Breast epithelium (tissue), 4 donors: ENCODE measurements at regions not wholly inside any gene's neighbourhood (a gene's known extent, or its start where the extent isn't known, plus 50 kb on each side); places are given as distances from the start of the nearest gene placed in this dataset.

Experiments
- DNase-seq, 2 donors: peaks; one replicate each; pipeline ENCODE4 v3.0.0-alpha.2; 2019; ENCODE audit warnings: low spot score in 2 of 2
- H3K27ac ChIP-seq, 2 donors: fragments of 200-600 bp; sonication (generic) in 1 of 2; one replicate each; pipeline ENCODE4 v1.5.1; 2016 to 2019; ENCODE audit warnings: mild to moderate bottlenecking in 1 of 2
- H3K27me3 ChIP-seq, 2 donors: fragments of 200-600 bp; sonication (generic) in 1 of 2; one replicate each; pipeline versions ENCODE4 v1.5.1 to v1.6.0; 2017 to 2019; ENCODE audit warnings: control low read depth in 1 of 2, mild to moderate bottlenecking in 1 of 2
- H3K36me3 ChIP-seq: fragments of 200-600 bp; one replicate; pipeline ENCODE4 v1.5.1; 2019
- H3K4me1 ChIP-seq, 2 donors: fragments of 200-600 bp; sonication (generic); one replicate each; pipeline ENCODE4 v1.5.1; 2016 to 2019; ENCODE audit warnings: control low read depth in 1 of 2
- H3K4me3 ChIP-seq, 3 donors: fragments of 200-600 bp; sonication (generic); 1 replicate in 2 of 3; 2 replicates in 1 of 3; pipeline ENCODE4 v1.5.1; 2016 to 2019; ENCODE audit warnings: mild to moderate bottlenecking in 3 of 3, moderate library complexity in 2 of 3
- H3K9me3 ChIP-seq, 2 donors: fragments of 200-600 bp; sonication (generic) in 1 of 2; one replicate each; pipeline ENCODE4 v1.5.1; 2016 to 2019; ENCODE audit warnings: control low read depth in 1 of 2
- CTCF ChIP-seq, 3 donors: fragments of 450-650 bp; IDR thresholded peaks; one replicate each; pipeline ENCODE4 v1.5.1; 2016 to 2017; ENCODE audit warnings: antibody characterized with exemption in 3 of 3, mild to moderate bottlenecking in 3 of 3, moderate library complexity in 3 of 3
- POLR2A ChIP-seq: fragments of 450-650 bp; IDR thresholded peaks from one replicate; pipeline ENCODE4 v1.6.1; 2016; ENCODE audit warnings: antibody characterized with exemption, mild to moderate bottlenecking, moderate library complexity
- POLR2AphosphoS5 ChIP-seq, 3 donors: sonication (generic); formaldehyde crosslinking; IDR thresholded peaks; one replicate each; pipeline ENCODE4 v1.6.1; 2017; ENCODE audit warnings: antibody characterized with exemption in 3 of 3
- intact Hi-C: fragments of 100-400 bp; cut with DNase I; formaldehyde crosslinking; loops from one replicate; pipeline ENCODE4 v1.15.1; 2023; ENCODE audit warnings: low total_unique reads

GRCh38 chr12:126030573-126030972 is 965.3 kb downstream of the AACS start:
- Histone ChIP-seq H3K36me3 (no peaks in the 10 kb centered on the region), H3K4me3 (no peak overlapping the region), H3K27ac (no peak overlapping the region), H3K4me1 (no peaks in the 10 kb centered on the region), H3K27me3 (no peaks in the 10 kb centered on the region), H3K9me3 (no peaks in the 10 kb centered on the region)
- DNase-seq, result no peak
- TF ChIP-seq POLR2AphosphoS5 (IDR thresholded peaks at IDR 0.05), result no peak
- no peak for TF ChIP-seq POLR2A
- no peak for TF ChIP-seq CTCF (IDR thresholded peaks at IDR 0.05)
- intact Hi-C loops, result no loop called here

- no peak for TF ChIP-seq POLR2A
- no peak for TF ChIP-seq CTCF (IDR thresholded peaks at IDR 0.05)
- no peak for TF ChIP-seq POLR2AphosphoS5 (IDR thresholded peaks at IDR 0.05)
- intact Hi-C loops, result no loop called here
Measured at GRCh38 chr12:126033751-126034150, 968.5 kb downstream of the AACS start.

GRCh38 chr12:126036348-126036747 is 971.1 kb downstream of the AACS start:
- Histone ChIP-seq H3K27ac (no peak overlapping the region), H3K27me3 (no peaks in the 10 kb centered on the region), H3K4me1 (no peaks in the 10 kb centered on the region), H3K36me3 (no peaks in the 10 kb centered on the region), H3K9me3 (no peaks in the 10 kb centered on the region), H3K4me3 (no peak overlapping the region)
- no peak for DNase-seq
- intact Hi-C loops, result no loop called here
- no peak for TF ChIP-seq POLR2AphosphoS5 (IDR thresholded peaks at IDR 0.05)
- TF ChIP-seq POLR2A, result no peak
- TF ChIP-seq CTCF (IDR thresholded peaks at IDR 0.05), result no peak

More at GRCh38 chr12:126033751-126034150, 968.5 kb downstream of the AACS start:
- no peaks in the 10 kb centered on the region for H3K4me1 ChIP-seq
- H3K9me3 ChIP-seq, result no peaks in the 10 kb centered on the region
- no peaks in the 10 kb centered on the region for H3K27me3 ChIP-seq
- H3K4me3 ChIP-seq, result no peak overlapping the region
- no peak for DNase-seq
- no peaks in the 10 kb centered on the region for H3K36me3 ChIP-seq
- H3K27ac ChIP-seq, result no peak overlapping the region

- DNase-seq, result no peak
- Histone ChIP-seq H3K27me3 (peaks cover 0 to 3% of the 10 kb centered on the region in 2 donors), H3K4me1 (no peaks in the 10 kb centered on the region), H3K36me3 (no peaks in the 10 kb centered on the region), H3K27ac (no peak overlapping the region), H3K9me3 (no peaks in the 10 kb centered on the region), H3K4me3 (no peak overlapping the region)
- TF ChIP-seq POLR2A (no peak), POLR2AphosphoS5 (IDR thresholded peaks at IDR 0.05) (no peak), CTCF (IDR thresholded peaks at IDR 0.05) (no peak)
- intact Hi-C loops, result no loop called here
Measured at GRCh38 chr12:126038434-126038833, 973.2 kb downstream of the AACS start.

GRCh38 chr12:126040307-126040706 is 975.1 kb downstream of the AACS start:
- DNase-seq, result no peak
- TF ChIP-seq POLR2A (no peak), CTCF (IDR thresholded peaks at IDR 0.05) (no peak), POLR2AphosphoS5 (IDR thresholded peaks at IDR 0.05) (no peak)
- Histone ChIP-seq H3K36me3 (no peaks in the 10 kb centered on the region), H3K27me3 (peaks cover 0 to 4% of the 10 kb centered on the region in 2 donors), H3K4me1 (no peaks in the 10 kb centered on the region), H3K9me3 (no peaks in the 10 kb centered on the region), H3K4me3 (no peak overlapping the region), H3K27ac (no peak overlapping the region)
- intact Hi-C loops, result no loop called here
